ENCODE measurements at regions not wholly inside any gene's neighbourhood (a gene's known extent, or its start where the extent isn't known, plus 50 kb on each side); places are given as distances from the start of the nearest gene placed in this dataset.

- TF ChIP-seq POLR2A (IDR thresholded peaks at IDR 0.05): no peak
- TF ChIP-seq, protein P1, sequence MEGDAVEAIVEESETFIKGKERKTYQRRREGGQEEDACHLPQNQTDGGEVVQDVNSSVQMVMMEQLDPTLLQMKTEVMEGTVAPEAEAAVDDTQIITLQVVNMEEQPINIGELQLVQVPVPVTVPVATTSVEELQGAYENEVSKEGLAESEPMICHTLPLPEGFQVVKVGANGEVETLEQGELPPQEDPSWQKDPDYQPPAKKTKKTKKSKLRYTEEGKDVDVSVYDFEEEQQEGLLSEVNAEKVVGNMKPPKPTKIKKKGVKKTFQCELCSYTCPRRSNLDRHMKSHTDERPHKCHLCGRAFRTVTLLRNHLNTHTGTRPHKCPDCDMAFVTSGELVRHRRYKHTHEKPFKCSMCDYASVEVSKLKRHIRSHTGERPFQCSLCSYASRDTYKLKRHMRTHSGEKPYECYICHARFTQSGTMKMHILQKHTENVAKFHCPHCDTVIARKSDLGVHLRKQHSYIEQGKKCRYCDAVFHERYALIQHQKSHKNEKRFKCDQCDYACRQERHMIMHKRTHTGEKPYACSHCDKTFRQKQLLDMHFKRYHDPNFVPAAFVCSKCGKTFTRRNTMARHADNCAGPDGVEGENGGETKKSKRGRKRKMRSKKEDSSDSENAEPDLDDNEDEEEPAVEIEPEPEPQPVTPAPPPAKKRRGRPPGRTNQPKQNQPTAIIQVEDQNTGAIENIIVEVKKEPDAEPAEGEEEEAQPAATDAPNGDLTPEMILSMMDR (IDR thresholded peaks at IDR 0.05): no peak
Observed at GRCh38 chr6:12580290-12580689, 136.3 kb upstream of the PHACTR1 start.

All from suprapubic skin (tissue), 3 donors.